Lung (tissue), 11 donors: ENCODE measurements at regions not wholly inside any gene's neighbourhood (a gene's known extent, or its start where the extent isn't known, plus 50 kb on each side); places are given as distances from the start of the nearest gene placed in this dataset.
"Not testable (repeated sequence)": the region's sequence is repeated elsewhere in the genome, so short reads cannot be mapped to it uniquely, and the experiment has no call there.

Experiments used
- ATAC-seq: fragments of 200-7000 bp; cut with Tn5 transposase; one replicate; pipeline ENCODE4 v1.9.1; 2020; ENCODE audit warnings: moderate number of reproducible peaks; ENCODE audit not compliant: insufficient read depth, low FRiP score
- DNase-seq, 3 donors: peaks; one replicate each; pipeline ENCODE4 v3.0.0-alpha.2; 2013 to 2017
- H3K27ac ChIP-seq, 2 donors: one replicate each; pipeline ENCODE4 v1.5.1; 2013; ENCODE audit warnings: mild to moderate bottlenecking in 2 of 2, moderate library complexity in 2 of 2, control low read depth in 1 of 2, inconsistent platforms in 1 of 2, low read depth in 1 of 2, low read length in 1 of 2
- H3K27me3 ChIP-seq, 3 donors: one replicate each; pipeline ENCODE4 v1.5.1; 2013; ENCODE audit warnings: low read length in 2 of 3; ENCODE audit not compliant: control insufficient read depth in 3 of 3, insufficient read depth in 3 of 3
- H3K36me3 ChIP-seq, 4 donors: one replicate each; pipeline ENCODE4 v1.5.1; 2013; ENCODE audit warnings: low read length in 4 of 4, mild to moderate bottlenecking in 1 of 4, moderate library complexity in 1 of 4; ENCODE audit not compliant: control insufficient read depth in 4 of 4, insufficient read depth in 4 of 4
- H3K4me1 ChIP-seq, 5 donors: one replicate each; pipeline ENCODE4 v1.5.1; 2013; ENCODE audit warnings: low read length in 5 of 5, mild to moderate bottlenecking in 2 of 5, moderate library complexity in 1 of 5; ENCODE audit not compliant: control insufficient read depth in 5 of 5, insufficient read depth in 5 of 5
- H3K4me3 ChIP-seq: one replicate; pipeline ENCODE4 v1.5.1; 2013; ENCODE audit warnings: mild to moderate bottlenecking, control low read depth, moderate library complexity
- H3K9ac ChIP-seq, 2 donors: one replicate each; pipeline ENCODE4 v1.5.1; 2013; ENCODE audit warnings: low read length in 2 of 2, control low read depth in 1 of 2; ENCODE audit not compliant: insufficient read depth in 1 of 2
- H3K9me3 ChIP-seq, 4 donors: one replicate each; pipeline ENCODE4 v1.5.1; 2013; ENCODE audit warnings: low read length in 3 of 4, mild to moderate bottlenecking in 1 of 4, moderate library complexity in 1 of 4; ENCODE audit not compliant: control insufficient read depth in 4 of 4, insufficient read depth in 3 of 4
- WGBS, 2 donors: extraction: QIAGEN DNeasy Blood & Tissue Kit; methylation state at CpG; one replicate each; pipeline ENCODE4 v1.1.7; 2013; 5-methylcytosine and 5-hydroxymethylcytosine counted together
- TF ChIP-seq, protein P1 (sequence below): IDR thresholded peaks from 2 replicates; pipeline ENCODE4 v1.5.1; 2012; ENCODE audit warnings: mild to moderate bottlenecking; ENCODE audit errors: control extremely low read depth, extremely low read depth
- donor health status: control.
- donor health status: control.
- donor health status: Bipolar disorder and iron deficiency.
- donor health status: healthy.
- donor health status: DM: yes; HTN: yes; CAD: no.

DNA sequence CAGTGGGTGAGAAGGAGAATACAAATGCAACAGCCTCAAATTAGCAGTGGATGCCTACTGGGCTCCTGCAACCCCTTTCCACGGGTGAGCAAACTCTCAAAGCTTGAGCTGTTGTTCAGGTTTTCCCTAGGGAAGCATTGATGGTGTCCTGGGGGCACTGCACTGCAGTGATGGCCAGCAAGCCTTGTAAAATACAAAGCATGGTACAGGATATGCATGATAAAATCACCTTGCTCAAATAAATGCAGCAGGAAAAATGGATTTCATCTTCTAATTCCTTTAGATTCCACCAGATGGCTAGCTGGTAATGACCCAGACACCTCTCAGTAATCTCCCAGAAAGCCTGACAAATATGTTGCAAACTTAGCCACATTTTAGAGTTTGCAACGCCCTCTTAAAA lies 698.2 kb downstream of the TRIB2 start:
- H3K9ac ChIP-seq, result no peak overlapping the region
- TF ChIP-seq, protein P1, sequence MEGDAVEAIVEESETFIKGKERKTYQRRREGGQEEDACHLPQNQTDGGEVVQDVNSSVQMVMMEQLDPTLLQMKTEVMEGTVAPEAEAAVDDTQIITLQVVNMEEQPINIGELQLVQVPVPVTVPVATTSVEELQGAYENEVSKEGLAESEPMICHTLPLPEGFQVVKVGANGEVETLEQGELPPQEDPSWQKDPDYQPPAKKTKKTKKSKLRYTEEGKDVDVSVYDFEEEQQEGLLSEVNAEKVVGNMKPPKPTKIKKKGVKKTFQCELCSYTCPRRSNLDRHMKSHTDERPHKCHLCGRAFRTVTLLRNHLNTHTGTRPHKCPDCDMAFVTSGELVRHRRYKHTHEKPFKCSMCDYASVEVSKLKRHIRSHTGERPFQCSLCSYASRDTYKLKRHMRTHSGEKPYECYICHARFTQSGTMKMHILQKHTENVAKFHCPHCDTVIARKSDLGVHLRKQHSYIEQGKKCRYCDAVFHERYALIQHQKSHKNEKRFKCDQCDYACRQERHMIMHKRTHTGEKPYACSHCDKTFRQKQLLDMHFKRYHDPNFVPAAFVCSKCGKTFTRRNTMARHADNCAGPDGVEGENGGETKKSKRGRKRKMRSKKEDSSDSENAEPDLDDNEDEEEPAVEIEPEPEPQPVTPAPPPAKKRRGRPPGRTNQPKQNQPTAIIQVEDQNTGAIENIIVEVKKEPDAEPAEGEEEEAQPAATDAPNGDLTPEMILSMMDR, result no peak
- H3K27ac ChIP-seq, result no peak overlapping the region
- no peaks in the 10 kb centered on the region for H3K36me3 ChIP-seq
- H3K4me1 ChIP-seq, result no peaks in the 10 kb centered on the region
- no peak overlapping the region for H3K4me3 ChIP-seq
- WGBS, 2 donors, result 45 to 54% methylated on average over 2 of the region's 2 CpGs
- H3K27me3 ChIP-seq, result no peaks in the 10 kb centered on the region
- ATAC-seq (no peak), DNase-seq (no peak)
- H3K9me3 ChIP-seq, result peaks cover 0 to 2% (median 0%) of the 10 kb centered on the region in 4 donors

DNA sequence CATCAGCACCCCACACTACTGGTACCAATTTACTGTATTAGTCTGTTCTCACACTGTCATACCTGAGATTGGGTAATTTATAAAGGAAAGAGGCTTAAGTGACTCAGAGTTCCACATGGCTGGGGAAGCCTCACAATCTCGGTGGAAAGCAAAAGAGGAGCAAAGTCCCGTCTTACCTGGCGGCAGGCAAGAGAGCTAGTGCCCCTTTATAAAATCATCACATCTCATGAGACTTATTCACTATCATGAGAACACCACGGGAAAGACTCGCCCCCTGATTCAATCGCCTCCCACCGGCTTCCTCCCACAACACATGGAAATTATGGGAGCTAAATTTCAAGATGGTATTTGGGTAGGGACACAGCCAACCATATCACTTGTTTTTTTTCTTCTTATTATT lies 717.2 kb downstream of the TRIB2 start:
- TF ChIP-seq, protein P1, result no peak
- Histone ChIP-seq H3K36me3 (no peaks in the 10 kb centered on the region), H3K4me1 (no peaks in the 10 kb centered on the region), H3K9me3 (peaks cover 0 to 6% (median under 1%) of the 10 kb centered on the region in 4 donors), H3K27ac (no peak overlapping the region), H3K27me3 (no peaks in the 10 kb centered on the region), H3K9ac (no peak overlapping the region), H3K4me3 (no peak overlapping the region)
- 94 to 95% methylated on average over 7 of the region's 7 CpGs for WGBS, 2 donors
- DNase-seq, result no peak
- no peak for ATAC-seq

DNA sequence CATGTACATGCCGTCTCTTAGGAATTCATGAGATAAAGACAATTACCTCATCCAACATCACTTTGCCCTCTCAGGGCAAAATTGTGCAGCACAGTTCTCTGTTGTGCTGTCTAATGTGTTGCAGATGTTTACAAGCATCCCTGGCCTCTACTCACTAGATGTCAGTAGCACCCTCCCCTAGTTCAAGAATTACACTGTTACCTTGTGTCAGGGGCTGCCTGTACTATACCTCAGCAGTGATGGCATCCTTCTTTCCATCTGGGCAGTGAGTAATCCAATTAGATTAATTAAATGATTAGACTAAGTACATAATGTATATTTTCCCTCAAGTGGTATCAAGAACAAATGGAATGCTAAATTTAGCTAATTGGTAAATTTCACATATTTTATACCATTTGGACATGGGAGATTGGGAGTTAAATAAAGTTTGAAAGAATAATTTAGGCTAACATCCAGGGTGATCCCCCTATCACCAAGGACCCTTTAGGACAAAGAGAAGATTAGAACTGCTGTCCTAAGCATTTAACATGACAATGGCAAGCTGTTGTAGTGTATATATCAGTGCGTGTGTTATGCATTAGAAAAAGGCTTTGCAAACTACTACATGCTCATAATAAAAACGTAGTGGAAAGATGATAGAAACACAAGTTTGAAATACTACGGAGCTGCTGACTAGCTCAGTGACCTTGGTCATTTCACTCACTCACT lies 727.0 kb downstream of the TRIB2 start:
- H3K27ac ChIP-seq, H3K9me3 ChIP-seq, H3K9ac ChIP-seq, H3K4me3 ChIP-seq, H3K36me3 ChIP-seq, H3K27me3 ChIP-seq, ATAC-seq, DNase-seq, H3K4me1 ChIP-seq: not testable (repeated sequence)
- 54 to 57% methylated on average over 4 of the region's 4 CpGs for WGBS, 2 donors

DNA sequence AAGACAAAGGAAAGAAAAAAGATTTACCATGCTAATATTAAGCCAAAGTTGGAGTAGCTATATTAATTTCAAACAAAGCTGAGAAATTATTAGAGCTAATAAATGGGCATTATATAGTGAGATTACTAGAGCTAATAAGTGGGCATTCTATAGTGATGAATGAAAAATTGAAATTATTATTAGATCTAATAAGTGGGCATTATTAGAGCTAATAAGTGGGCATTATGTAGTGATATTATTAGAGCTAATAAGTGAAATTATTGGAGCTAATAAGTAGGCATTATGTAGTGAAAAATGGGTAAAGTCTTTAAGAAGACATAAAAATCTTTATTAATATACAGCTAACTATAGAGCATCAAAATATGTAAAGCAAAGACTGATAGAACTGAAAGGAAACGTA lies 745.7 kb downstream of the TRIB2 start:
- H3K9ac ChIP-seq, result no peak overlapping the region
- no peaks in the 10 kb centered on the region for H3K36me3 ChIP-seq
- no peaks in the 10 kb centered on the region for H3K27me3 ChIP-seq
- H3K27ac ChIP-seq, result no peak overlapping the region
- no peak overlapping the region for H3K4me3 ChIP-seq
- TF ChIP-seq, protein P1, result no peak
- no peaks in the 10 kb centered on the region for H3K4me1 ChIP-seq
- 60 to 77% methylated on average over 1 of the region's 1 CpG for WGBS, 2 donors
- no peak for ATAC-seq
- no peaks in the 10 kb centered on the region for H3K9me3 ChIP-seq
- no peak for DNase-seq
